ENCODE measurements at regions not wholly inside any gene's neighbourhood (a gene's known extent, or its start where the extent isn't known, plus 50 kb on each side); places are given as distances from the start of the nearest gene placed in this dataset.

GRCh38 chr20:40913224-40914185 lies 115.1 kb upstream of the TOP1 start (continued):
- TF ChIP-seq CBX1 (IDR thresholded peaks at IDR 0.05; ENCODE audit: low read depth) (peak; percentile 61; the same call in 1 of the 2 replicates), MED1 (CRISPR knock-in tag; IDR thresholded peaks at IDR 0.05; ENCODE audit: borderline replicate concordance) (no peak), SFPQ (IDR thresholded peaks at IDR 0.05; ENCODE audit: low read depth, low read length) (no peak), ATF2 (CRISPR knock-in tag; IDR thresholded peaks at IDR 0.05) (no peak), ZNF263 (CRISPR knock-in tag; IDR thresholded peaks at IDR 0.05; ENCODE audit: borderline replicate concordance) (no peak), PHF20 (IDR thresholded peaks at IDR 0.05; ENCODE audit: partially characterized antibody) (no peak), RBM17 (IDR thresholded peaks at IDR 0.05; ENCODE audit: borderline replicate concordance, low read depth, low read length) (no peak)

Measured in K562 (cell line).